HCT116 (cell line): ENCODE measurements at regions not wholly inside any gene's neighbourhood (a gene's known extent, or its start where the extent isn't known, plus 50 kb on each side); places are given as distances from the start of the nearest gene placed in this dataset.

ENCODE experiments used
- ATAC-seq: fragments of 200-7000 bp; cut with Tn5 transposase; 2 replicates; pipeline ENCODE4 v1.9.1; 2020; ENCODE audit warnings: mild to moderate bottlenecking, moderate library complexity
- BruUV-seq: library from RNA; stranded (reverse); fragments of 400-500 nt; replicated peaks from 2 replicates; lab custom pipeline; 2021; lab: Mats Ljungman, UMichigan
- CTCF ChIA-PET: fragments of 300-600 bp; sonication (Branson Sonifier 250); formaldehyde crosslinking; loops from one replicate; lab custom pipeline; 2021; ENCODE audit warnings: antibody characterized with exemption; lab: Charles Lee
- POLR2A ChIA-PET: fragments of 300-600, 350-600 bp; sonication (Branson Sonifier 250); formaldehyde crosslinking; loops from one replicate; lab custom pipeline; 2021; ENCODE audit warnings: antibody characterized with exemption; lab: Charles Lee
- RAD21 ChIA-PET, 2 experiments: fragments of 300-600 bp; sonication (Branson Sonifier 250); formaldehyde crosslinking; loops; one replicate each; lab custom pipeline; 2023; ENCODE audit warnings: low total read pairs in 2 of 2; ENCODE audit not compliant: uncharacterized antibody in 2 of 2, unreplicated experiment in 2 of 2, low non-redundant PET in 1 of 2; lab: Charles Lee
- DNase-seq: peaks from one replicate; pipeline ENCODE4 v3.0.0-alpha.2; 2010; ENCODE audit warnings: low read depth, low spot score
- H2AFZ ChIP-seq: fragments of 200-600 bp; shearing (Covaris generic), sonication (generic); 2 replicates; pipeline ENCODE4 v1.6.1; 2017; ENCODE audit warnings: low read depth, mixed run types, mixed read lengths, antibody characterized with exemption, low read length; ENCODE audit not compliant: poor library complexity, severe bottlenecking
- H3K27ac ChIP-seq: 2 replicates; pipeline ENCODE4 v1.5.1; 2012; ENCODE audit warnings: low read depth, low read length
- H3K27me3 ChIP-seq: fragments of 200-600 bp; sonication (generic); 2 replicates; pipeline ENCODE4 v1.6.1; 2016; ENCODE audit warnings: mixed run types, low read length, mixed read lengths; ENCODE audit not compliant: insufficient read depth
- H3K36me3 ChIP-seq, 2 experiments: fragments of 200-500 bp in 1 of 2; fragments of 200-600 bp in 1 of 2; sonication (Bioruptor generic) in 1 of 2; sonication (generic) in 1 of 2; 2 replicates each; pipeline versions ENCODE4 v1.5.1 to v1.6.1; 2014 to 2016; ENCODE audit warnings: low read length in 2 of 2, inconsistent platforms in 1 of 2, mixed read lengths in 1 of 2, mixed run types in 1 of 2; ENCODE audit not compliant: insufficient read depth in 2 of 2, control insufficient read depth in 1 of 2
- H3K4me1 ChIP-seq, 2 experiments: fragments of 200-600 bp in 1 of 2; sonication (generic) in 1 of 2; 2 replicates each; pipeline versions ENCODE4 v1.5.1 to v1.6.1; 2012 to 2017; ENCODE audit warnings: low read length in 2 of 2, inconsistent platforms in 1 of 2, mild to moderate bottlenecking in 1 of 2, mixed read lengths in 1 of 2, mixed run types in 1 of 2, moderate library complexity in 1 of 2; ENCODE audit not compliant: insufficient read depth in 2 of 2, control insufficient read depth in 1 of 2
- H3K4me2 ChIP-seq: fragments of 200-600 bp; sonication (generic); 2 replicates; pipeline ENCODE4 v1.6.1; 2017; ENCODE audit warnings: mixed run types, low read length, mixed read lengths
- H3K4me3 ChIP-seq, 2 experiments: fragments of 200-600 bp in 1 of 2; sonication (generic) in 1 of 2; replicated peaks in 1 of 2; 2 replicates each; pipeline ENCODE4 v1.5.1; 2011 to 2016; ENCODE audit warnings: low read length in 2 of 2, control low read depth in 1 of 2, low read depth in 1 of 2, mild to moderate bottlenecking in 1 of 2, mixed read lengths in 1 of 2, mixed run types in 1 of 2
- H3K79me2 ChIP-seq: fragments of 200-600 bp; sonication (generic); 2 replicates; pipeline ENCODE4 v1.6.1; 2017; ENCODE audit warnings: mild to moderate bottlenecking, mixed run types, low read length, moderate library complexity, mixed read lengths; ENCODE audit not compliant: insufficient read depth
- H3K9ac ChIP-seq: fragments of 200-600 bp; sonication (generic); 2 replicates; pipeline ENCODE4 v1.6.1; 2016; ENCODE audit warnings: low read length, mixed read lengths
- H3K9me2 ChIP-seq: fragments of 200-600 bp; sonication (generic), shearing (Covaris generic); 2 replicates; pipeline ENCODE4 v1.6.1; 2017; ENCODE audit warnings: mixed run types, mild to moderate bottlenecking, moderate library complexity; ENCODE audit not compliant: insufficient read depth
- H3K9me3 ChIP-seq, 2 experiments: fragments of 200-500 bp in 1 of 2; fragments of 200-600 bp in 1 of 2; sonication (Bioruptor generic) in 1 of 2; sonication (generic) in 1 of 2; 2 replicates each; pipeline ENCODE4 v1.6.1; 2014 to 2017; ENCODE audit warnings: low read length in 2 of 2, mixed read lengths in 2 of 2, inconsistent platforms in 1 of 2, low read depth in 1 of 2, mild to moderate bottlenecking in 1 of 2, mixed run types in 1 of 2, moderate library complexity in 1 of 2; ENCODE audit not compliant: control insufficient read depth in 1 of 2, insufficient read depth in 1 of 2
- H4K20me1 ChIP-seq: fragments of 200-600 bp; sonication (generic), shearing (Covaris generic); 2 replicates; pipeline ENCODE4 v1.6.1; 2017; ENCODE audit warnings: mixed run types, mild to moderate bottlenecking, moderate library complexity; ENCODE audit not compliant: insufficient read depth
- CBX3 ChIP-seq: IDR thresholded peaks from 2 replicates; pipeline ENCODE4 v1.6.1; 2012; ENCODE audit warnings: low read depth
- CEBPB ChIP-seq: IDR thresholded peaks from 2 replicates; pipeline ENCODE4 v1.6.1; 2012; ENCODE audit warnings: low read depth
- ELF1 ChIP-seq: IDR thresholded peaks from 2 replicates; pipeline ENCODE4 v1.6.1; 2012; ENCODE audit warnings: low read depth, borderline replicate concordance
- EZH2 ChIP-seq: fragments of 200-600 bp; sonication (generic); IDR thresholded peaks from 2 replicates; pipeline ENCODE4 v1.6.1; 2017; ENCODE audit warnings: antibody characterized with exemption, mixed run types
- EZH2phosphoT487 ChIP-seq: fragments of 200-600 bp; IDR thresholded peaks from 2 replicates; pipeline ENCODE4 v1.6.1; 2018; ENCODE audit warnings: antibody characterized with exemption, borderline replicate concordance
- FOSL1 ChIP-seq: IDR thresholded peaks from 2 replicates; pipeline ENCODE4 v1.6.1; 2012; ENCODE audit warnings: low read depth
- JUND ChIP-seq: IDR thresholded peaks from 2 replicates; pipeline ENCODE4 v1.6.1; 2012
- POLR2A ChIP-seq: IDR thresholded peaks from 2 replicates; pipeline ENCODE4 v1.7.0; 2011; ENCODE audit warnings: borderline replicate concordance; ENCODE audit not compliant: insufficient read depth, insufficient read length; ENCODE audit errors: extremely low read depth
- RAD21 ChIP-seq: IDR thresholded peaks from 2 replicates; pipeline ENCODE4 v1.6.1; 2012; ENCODE audit warnings: low read depth, mild to moderate bottlenecking
- SP1 ChIP-seq: IDR thresholded peaks from 2 replicates; pipeline ENCODE4 v1.6.1; 2012; ENCODE audit warnings: low read depth
- SRF ChIP-seq: IDR thresholded peaks from 2 replicates; pipeline ENCODE4 v1.6.1; 2012; ENCODE audit warnings: low read depth
- TCF7L2 ChIP-seq: IDR thresholded peaks from 2 replicates; pipeline ENCODE4 v1.7.0; 2011; ENCODE audit warnings: borderline replicate concordance, inconsistent platforms; ENCODE audit not compliant: insufficient read depth, insufficient read length; ENCODE audit errors: extremely low read depth
- YY1 ChIP-seq: IDR thresholded peaks from 2 replicates; pipeline ENCODE4 v1.6.1; 2011; ENCODE audit warnings: low read length, low read depth, moderate library complexity, mild to moderate bottlenecking; ENCODE audit not compliant: insufficient replicate concordance; ENCODE audit errors: extremely low read depth
- ZFX ChIP-seq: fragments of 450-650 bp; IDR thresholded peaks from 2 replicates; pipeline ENCODE4 v1.6.1; 2017
- ZNF274 ChIP-seq: fragments of 200-500 bp; sonication (Bioruptor generic); IDR thresholded peaks from 2 replicates; pipeline ENCODE4 v1.6.1; 2014; ENCODE audit warnings: mild to moderate bottlenecking, low read depth, low read length, inconsistent platforms
- intact Hi-C: fragments of 100-400 bp; cut with micrococcal nuclease; formaldehyde crosslinking; loops from 2 replicates; pipeline ENCODE4 v1.10.0; 2022
- TF ChIP-seq, protein P1 (sequence below): IDR thresholded peaks from 2 replicates; pipeline ENCODE4 v1.6.1; 2012
- TF ChIP-seq, protein P2 (sequence below): IDR thresholded peaks from 2 replicates; pipeline ENCODE4 v1.6.1; 2011; ENCODE audit warnings: mild to moderate bottlenecking, low read length, moderate library complexity; ENCODE audit not compliant: insufficient replicate concordance; ENCODE audit errors: extremely low read depth
- TF ChIP-seq, protein P3 (sequence below): IDR thresholded peaks from 2 replicates; pipeline ENCODE4 v1.6.1; 2012; ENCODE audit warnings: low read depth
- TF ChIP-seq, protein P4 (sequence below): IDR thresholded peaks from 2 replicates; pipeline ENCODE4 v1.6.1; 2012

DNA sequence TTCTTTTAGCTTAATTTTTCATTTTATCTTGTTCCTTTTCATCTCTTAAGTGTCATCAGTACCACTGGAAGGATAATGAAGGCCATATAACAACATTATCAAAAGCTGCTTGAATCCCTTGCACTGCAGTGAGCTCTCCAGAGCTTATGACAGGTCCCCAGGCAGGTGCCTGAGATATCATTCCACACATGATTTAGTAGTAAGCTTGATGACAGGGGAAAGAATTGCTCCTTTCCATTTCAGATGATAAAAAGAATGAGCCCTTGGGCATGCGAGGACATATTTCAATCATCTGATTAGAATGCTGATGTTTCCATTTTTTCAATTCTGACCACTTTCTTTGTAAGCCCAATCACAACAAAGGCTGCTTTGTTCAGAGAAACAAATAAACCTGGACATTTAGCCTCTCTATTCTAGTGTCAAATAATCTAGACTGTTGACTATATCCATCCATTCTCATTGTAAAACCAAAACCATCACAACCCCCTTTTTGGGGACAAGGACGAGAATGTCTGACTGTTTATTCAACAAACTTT lies 567.8 kb downstream of the IGSF11 start:
- RAD21 ChIA-PET: no interaction called here
- ATAC-seq (no peak), DNase-seq (no peak)

More for the DNA sequence above, 567.8 kb downstream of the IGSF11 start:
- H3K9me2 ChIP-seq: no peaks in the 10 kb centered on the region
- no peaks in the 10 kb centered on the region for H3K27me3 ChIP-seq
- H4K20me1 ChIP-seq: no peaks in the 10 kb centered on the region
- H3K4me2 ChIP-seq: no peak overlapping the region
- no peaks in the 10 kb centered on the region for H3K9me3 ChIP-seq
- H3K27ac ChIP-seq: no peak overlapping the region
- intact Hi-C loops: no loop called here
- ChIA-PET POLR2A (no interaction called here), CTCF (no interaction called here)
- no peaks in the 10 kb centered on the region for H3K4me1 ChIP-seq
- H3K36me3 ChIP-seq: no peaks in the 10 kb centered on the region
- H2AFZ ChIP-seq: no peak overlapping the region
- BruUV-seq: no TSS peak
- TF ChIP-seq ELF1 (no peak), EZH2phosphoT487 (no peak), EZH2 (no peak), TCF7L2 (no peak), POLR2A (no peak), CEBPB (no peak), ZNF274 (no peak), YY1 (no peak), ZFX (no peak), RAD21 (no peak), SP1 (no peak), CBX3 (no peak), FOSL1 (no peak), JUND (no peak), SRF (no peak)
- TF ChIP-seq, protein P1, sequence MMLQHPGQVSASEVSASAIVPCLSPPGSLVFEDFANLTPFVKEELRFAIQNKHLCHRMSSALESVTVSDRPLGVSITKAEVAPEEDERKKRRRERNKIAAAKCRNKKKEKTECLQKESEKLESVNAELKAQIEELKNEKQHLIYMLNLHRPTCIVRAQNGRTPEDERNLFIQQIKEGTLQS: no peak
- TF ChIP-seq, protein P2, sequence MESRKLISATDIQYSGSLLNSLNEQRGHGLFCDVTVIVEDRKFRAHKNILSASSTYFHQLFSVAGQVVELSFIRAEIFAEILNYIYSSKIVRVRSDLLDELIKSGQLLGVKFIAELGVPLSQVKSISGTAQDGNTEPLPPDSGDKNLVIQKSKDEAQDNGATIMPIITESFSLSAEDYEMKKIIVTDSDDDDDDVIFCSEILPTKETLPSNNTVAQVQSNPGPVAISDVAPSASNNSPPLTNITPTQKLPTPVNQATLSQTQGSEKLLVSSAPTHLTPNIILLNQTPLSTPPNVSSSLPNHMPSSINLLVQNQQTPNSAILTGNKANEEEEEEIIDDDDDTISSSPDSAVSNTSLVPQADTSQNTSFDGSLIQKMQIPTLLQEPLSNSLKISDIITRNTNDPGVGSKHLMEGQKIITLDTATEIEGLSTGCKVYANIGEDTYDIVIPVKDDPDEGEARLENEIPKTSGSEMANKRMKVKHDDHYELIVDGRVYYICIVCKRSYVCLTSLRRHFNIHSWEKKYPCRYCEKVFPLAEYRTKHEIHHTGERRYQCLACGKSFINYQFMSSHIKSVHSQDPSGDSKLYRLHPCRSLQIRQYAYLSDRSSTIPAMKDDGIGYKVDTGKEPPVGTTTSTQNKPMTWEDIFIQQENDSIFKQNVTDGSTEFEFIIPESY: no peak
- TF ChIP-seq, protein P3, sequence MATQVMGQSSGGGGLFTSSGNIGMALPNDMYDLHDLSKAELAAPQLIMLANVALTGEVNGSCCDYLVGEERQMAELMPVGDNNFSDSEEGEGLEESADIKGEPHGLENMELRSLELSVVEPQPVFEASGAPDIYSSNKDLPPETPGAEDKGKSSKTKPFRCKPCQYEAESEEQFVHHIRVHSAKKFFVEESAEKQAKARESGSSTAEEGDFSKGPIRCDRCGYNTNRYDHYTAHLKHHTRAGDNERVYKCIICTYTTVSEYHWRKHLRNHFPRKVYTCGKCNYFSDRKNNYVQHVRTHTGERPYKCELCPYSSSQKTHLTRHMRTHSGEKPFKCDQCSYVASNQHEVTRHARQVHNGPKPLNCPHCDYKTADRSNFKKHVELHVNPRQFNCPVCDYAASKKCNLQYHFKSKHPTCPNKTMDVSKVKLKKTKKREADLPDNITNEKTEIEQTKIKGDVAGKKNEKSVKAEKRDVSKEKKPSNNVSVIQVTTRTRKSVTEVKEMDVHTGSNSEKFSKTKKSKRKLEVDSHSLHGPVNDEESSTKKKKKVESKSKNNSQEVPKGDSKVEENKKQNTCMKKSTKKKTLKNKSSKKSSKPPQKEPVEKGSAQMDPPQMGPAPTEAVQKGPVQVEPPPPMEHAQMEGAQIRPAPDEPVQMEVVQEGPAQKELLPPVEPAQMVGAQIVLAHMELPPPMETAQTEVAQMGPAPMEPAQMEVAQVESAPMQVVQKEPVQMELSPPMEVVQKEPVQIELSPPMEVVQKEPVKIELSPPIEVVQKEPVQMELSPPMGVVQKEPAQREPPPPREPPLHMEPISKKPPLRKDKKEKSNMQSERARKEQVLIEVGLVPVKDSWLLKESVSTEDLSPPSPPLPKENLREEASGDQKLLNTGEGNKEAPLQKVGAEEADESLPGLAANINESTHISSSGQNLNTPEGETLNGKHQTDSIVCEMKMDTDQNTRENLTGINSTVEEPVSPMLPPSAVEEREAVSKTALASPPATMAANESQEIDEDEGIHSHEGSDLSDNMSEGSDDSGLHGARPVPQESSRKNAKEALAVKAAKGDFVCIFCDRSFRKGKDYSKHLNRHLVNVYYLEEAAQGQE: no peak
- TF ChIP-seq, protein P4, sequence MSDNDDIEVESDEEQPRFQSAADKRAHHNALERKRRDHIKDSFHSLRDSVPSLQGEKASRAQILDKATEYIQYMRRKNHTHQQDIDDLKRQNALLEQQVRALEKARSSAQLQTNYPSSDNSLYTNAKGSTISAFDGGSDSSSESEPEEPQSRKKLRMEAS: no peak
- no peaks in the 10 kb centered on the region for H3K79me2 ChIP-seq
- H3K9ac ChIP-seq: no peak overlapping the region
- no peak overlapping the region for H3K4me3 ChIP-seq
